SK-N-SH (cell line): ENCODE measurements at regions not wholly inside any gene's neighbourhood (a gene's known extent, or its start where the extent isn't known, plus 50 kb on each side); places are given as distances from the start of the nearest gene placed in this dataset.

Source experiments
- CTCF ChIA-PET: fragments of 300-600, 350-600 bp; formaldehyde crosslinking; extraction: SDS; loops from one replicate; lab custom pipeline; 2021; lab: Yijun Ruan, JAX
- POLR2A ChIA-PET: fragments of 350-600 bp; sonication (Branson Sonifier 250); formaldehyde crosslinking; extraction: SDS; loops from one replicate; lab custom pipeline; 2020; ENCODE audit warnings: antibody characterized with exemption, inconsistent platforms; lab: Yijun Ruan, JAX
- DNase-seq: peaks from one replicate; pipeline ENCODE4 v3.0.0; 2012
- H2AFZ ChIP-seq: fragments of 200-600 bp; sonication (generic); 2 replicates; pipeline ENCODE4 v1.8.1; 2016; ENCODE audit warnings: antibody characterized with exemption, mild to moderate bottlenecking, low read depth
- H3F3A ChIP-seq: fragments of 200-600 bp; sonication (generic); replicated peaks from 2 replicates; pipeline ENCODE3; 2016; ENCODE audit warnings: antibody characterized with exemption, mild to moderate bottlenecking; ENCODE audit not compliant: insufficient read depth
- H3K27ac ChIP-seq, 2 experiments: fragments of 200-500 bp in 1 of 2; fragments of 200-600 bp in 1 of 2; sonication (Bioruptor generic) in 1 of 2; sonication (generic), shearing (Covaris generic) in 1 of 2; 2 replicates each; pipeline versions ENCODE4 v1.5.1 to v1.6.1; 2014 to 2016; ENCODE audit warnings: low read depth in 2 of 2, inconsistent platforms in 1 of 2, low read length in 1 of 2, mild to moderate bottlenecking in 1 of 2, mixed read lengths in 1 of 2
- H3K27me3 ChIP-seq: fragments of 200-600 bp; sonication (generic), shearing (Covaris generic); 2 replicates; pipeline ENCODE4 v1.6.1; 2016; ENCODE audit warnings: mixed run types; ENCODE audit not compliant: insufficient read depth
- H3K36me3 ChIP-seq, 2 experiments: fragments of 200-500 bp in 1 of 2; fragments of 200-600 bp in 1 of 2; sonication (Bioruptor generic) in 1 of 2; sonication (generic) in 1 of 2; replicated peaks in 1 of 2; 2 replicates each; pipeline versions ENCODE3 to v1.5.1; 2014 to 2016; ENCODE audit warnings: low read length in 1 of 2, mild to moderate bottlenecking in 1 of 2; ENCODE audit not compliant: insufficient read depth in 2 of 2, control insufficient read depth in 1 of 2
- H3K4me1 ChIP-seq, 2 experiments: fragments of 200-500 bp in 1 of 2; fragments of 200-600 bp in 1 of 2; sonication (Bioruptor generic) in 1 of 2; sonication (generic), shearing (Covaris generic) in 1 of 2; 2 replicates each; pipeline versions ENCODE4 v1.5.1 to v1.6.1; 2014 to 2016; ENCODE audit warnings: low read depth in 1 of 2, low read length in 1 of 2, mixed run types in 1 of 2; ENCODE audit not compliant: insufficient read depth in 2 of 2, control insufficient read depth in 1 of 2
- H3K4me2 ChIP-seq: fragments of 200-600 bp; sonication (generic), shearing (Covaris generic); 2 replicates; pipeline ENCODE4 v1.6.1; 2017; ENCODE audit warnings: mixed run types
- H3K4me3 ChIP-seq, 2 experiments: fragments of 200-500 bp in 1 of 2; fragments of 200-600 bp in 1 of 2; sonication (Bioruptor generic) in 1 of 2; sonication (generic), shearing (Covaris generic) in 1 of 2; 2 replicates each; pipeline versions ENCODE4 v1.5.1 to v1.8.1; 2014 to 2016; ENCODE audit warnings: low read depth in 2 of 2, inconsistent platforms in 1 of 2, low read length in 1 of 2, mild to moderate bottlenecking in 1 of 2, mixed read lengths in 1 of 2, moderate library complexity in 1 of 2
- H3K79me2 ChIP-seq: fragments of 200-600 bp; sonication (generic); 2 replicates; pipeline ENCODE4 v1.8.1; 2017; ENCODE audit warnings: mild to moderate bottlenecking; ENCODE audit not compliant: insufficient read depth
- H3K9ac ChIP-seq: fragments of 200-600 bp; sonication (generic); 2 replicates; pipeline ENCODE4 v1.6.1; 2017; ENCODE audit warnings: mixed run types
- H3K9me2 ChIP-seq: fragments of 200-600 bp; sonication (generic); 2 replicates; pipeline ENCODE4 v1.6.1; 2017; ENCODE audit warnings: mixed run types
- H3K9me3 ChIP-seq: fragments of 200-600 bp; sonication (generic); 2 replicates; pipeline ENCODE4 v1.6.1; 2017; ENCODE audit warnings: mixed run types, mild to moderate bottlenecking, moderate library complexity
- H4K20me1 ChIP-seq: fragments of 200-600 bp; sonication (generic); 2 replicates; pipeline ENCODE4 v1.6.1; 2017; ENCODE audit warnings: mild to moderate bottlenecking, mixed run types; ENCODE audit not compliant: insufficient read depth
- CHD2 ChIP-seq: fragments of 150-350 bp; IDR thresholded peaks from 2 replicates; pipeline ENCODE4 v1.6.1; 2018; ENCODE audit warnings: low read length; ENCODE audit not compliant: partially characterized antibody
- CTCF ChIP-seq: fragments of 200-600 bp; sonication (generic); IDR thresholded peaks from 2 replicates; pipeline ENCODE4 v1.6.1; 2017; ENCODE audit warnings: antibody characterized with exemption, mild to moderate bottlenecking, moderate library complexity
- ELF1 ChIP-seq: IDR thresholded peaks from 2 replicates; pipeline ENCODE4 v1.4.0; 2012
- EP300 ChIP-seq, 2 experiments: IDR thresholded peaks; 2 replicates each; pipeline versions ENCODE4 v1.4.0 to v1.6.1; 2012; ENCODE audit warnings: borderline replicate concordance in 1 of 2, low read depth in 1 of 2, low read length in 1 of 2
- EZH2phosphoT487 ChIP-seq: fragments of 200-600 bp; sonication (generic); IDR thresholded peaks from 2 replicates; pipeline ENCODE4 v1.6.1; 2017; ENCODE audit warnings: low read depth, mixed run types, mild to moderate bottlenecking, antibody characterized with exemption, moderate library complexity, borderline replicate concordance
- GABPA ChIP-seq: IDR thresholded peaks from 2 replicates; pipeline ENCODE4 v1.4.0; 2012; ENCODE audit warnings: low read depth, mild to moderate bottlenecking
- GATA2 ChIP-seq: sonication (generic); formaldehyde crosslinking; IDR thresholded peaks from 2 replicates; pipeline ENCODE4 v1.5.0; 2020; ENCODE audit warnings: mild to moderate bottlenecking, missing genetic modification reagents
- IRF3 ChIP-seq: fragments of 150-350 bp; IDR thresholded peaks from 2 replicates; pipeline ENCODE4 v1.6.1; 2016; ENCODE audit warnings: mild to moderate bottlenecking, low read depth, low read length
- JUND ChIP-seq: IDR thresholded peaks from 2 replicates; pipeline ENCODE4 v1.4.0; 2012
- MAX ChIP-seq: IDR thresholded peaks from 2 replicates; pipeline ENCODE4 v1.4.0; 2012; ENCODE audit warnings: low read depth
- MXI1 ChIP-seq: IDR thresholded peaks from 2 replicates; pipeline ENCODE4 v1.6.1; 2012; ENCODE audit warnings: mild to moderate bottlenecking, low read depth, low read length, improper control_type of control experiment
- NFIC ChIP-seq: IDR thresholded peaks from 2 replicates; pipeline ENCODE4 v1.4.0; 2012; ENCODE audit warnings: borderline replicate concordance
- PBX3 ChIP-seq: IDR thresholded peaks from 2 replicates; pipeline ENCODE4; 2012
- POLR2AphosphoS5 ChIP-seq: IDR thresholded peaks from 2 replicates; pipeline ENCODE4 v1.6.1; 2012; ENCODE audit warnings: low read depth, low read length
- RAD21 ChIP-seq: IDR thresholded peaks from 2 replicates; pipeline ENCODE4 v1.6.1; 2012; ENCODE audit warnings: mild to moderate bottlenecking, low read length
- REST ChIP-seq: IDR thresholded peaks from 2 replicates; pipeline ENCODE4 v1.6.1; 2012; ENCODE audit warnings: mild to moderate bottlenecking, low read depth, low read length, moderate library complexity
- RXRA ChIP-seq: IDR thresholded peaks from 2 replicates; pipeline ENCODE4 v1.4.0; 2012; ENCODE audit warnings: low read depth, mild to moderate bottlenecking, borderline replicate concordance
- SIN3A ChIP-seq: IDR thresholded peaks from 2 replicates; pipeline ENCODE4 v1.6.1; 2012; ENCODE audit warnings: low read depth, mild to moderate bottlenecking, low read length, moderate library complexity, borderline replicate concordance
- TAF1 ChIP-seq: IDR thresholded peaks from 2 replicates; pipeline ENCODE4 v1.6.1; 2012; ENCODE audit warnings: low read depth, mild to moderate bottlenecking, low read length, moderate library complexity, borderline replicate concordance
- TCF12 ChIP-seq: IDR thresholded peaks from 2 replicates; pipeline ENCODE4 v1.4.0; 2012
- YY1 ChIP-seq: IDR thresholded peaks from 2 replicates; pipeline ENCODE4 v1.4.0; 2012; ENCODE audit warnings: low read depth, mild to moderate bottlenecking
- WGBS: methylation state at CpG from one replicate; pipeline ENCODE4 v1.1.6; 2017; ENCODE audit warnings: low lambda C conversion rate; 5-methylcytosine and 5-hydroxymethylcytosine counted together

- TF ChIP-seq CTCF (no peak), EZH2phosphoT487 (no peak), MAX (no peak), RAD21 (no peak), POLR2AphosphoS5 (no peak), SIN3A (no peak), GABPA (no peak), JUND (no peak)
- TF ChIP-seq, all 33 proteins: peak for 0
Measured at GRCh38 chr21:16642353-16642752, 870.5 kb upstream of the CXADR start (continued).

- 52% methylated on average over 3 of the region's 3 CpGs for WGBS
- Histone ChIP-seq H3K9me3 (no peaks in the 10 kb centered on the region), H2AFZ (no peak overlapping the region), H3K4me2 (no peak overlapping the region), H3K27ac (no peak overlapping the region), H3K79me2 (no peaks in the 10 kb centered on the region), H3F3A (no peaks in the 10 kb centered on the region), H3K4me1 (no peaks in the 10 kb centered on the region), H3K4me3 (no peak overlapping the region), H3K9ac (no peak overlapping the region), H4K20me1 (no peaks in the 10 kb centered on the region), H3K27me3 (no peaks in the 10 kb centered on the region), H3K9me2 (no peaks in the 10 kb centered on the region), H3K36me3 (no peaks in the 10 kb centered on the region)
- CTCF ChIA-PET, result interaction anchor here (1.1 kb wide), 1 partner anchor 79 kb away, joined by 4 read pairs; no protein-coding TSS in a partner anchor
- no peak for TF ChIP-seq PBX3
- TF ChIP-seq RAD21, result no peak
- TF ChIP-seq EP300 (IDR thresholded peaks at IDR 0.05; ENCODE audit: borderline replicate concordance in 1 of 2, low read depth in 1 of 2, low read length in 1 of 2), result no peak
- TF ChIP-seq GATA2 (CRISPR knock-in tag), result no peak
- TF ChIP-seq CTCF, result no peak
- no peak for TF ChIP-seq TAF1
- TF ChIP-seq MXI1, result no peak
- TF ChIP-seq IRF3, result no peak
- TF ChIP-seq CHD2, result no peak
- TF ChIP-seq TCF12, result no peak
- no peak for TF ChIP-seq ELF1
- no peak for TF ChIP-seq RXRA
- TF ChIP-seq JUND, result no peak
- TF ChIP-seq YY1, result no peak
- no peak for TF ChIP-seq REST
- TF ChIP-seq NFIC, result no peak
- DNase-seq, result no peak
- POLR2A ChIA-PET, result no interaction called here
Measured at GRCh38 chr21:16644685-16645084, 868.2 kb upstream of the CXADR start.
